ENCODE measurements at regions not wholly inside any gene's neighbourhood (a gene's known extent, or its start where the extent isn't known, plus 50 kb on each side); places are given as distances from the start of the nearest gene placed in this dataset.

DNA sequence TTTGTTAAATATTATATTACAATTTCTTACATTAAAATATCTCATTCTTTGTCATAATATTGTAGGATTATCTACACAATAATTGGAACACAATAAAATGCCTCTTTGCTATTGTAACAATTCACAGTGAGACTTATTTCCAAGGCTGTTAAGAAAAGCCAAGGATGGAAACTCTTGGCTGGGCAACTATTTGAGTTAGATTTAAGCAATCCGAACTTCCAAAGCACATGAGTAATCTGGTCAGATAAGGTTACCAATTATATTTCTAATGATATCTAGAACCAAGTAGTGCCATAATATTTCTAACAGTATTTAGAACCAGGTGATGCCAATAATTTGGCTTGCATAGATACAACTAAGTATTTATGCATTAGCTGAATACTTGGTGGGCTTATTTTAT lies 154.7 kb upstream of the KCNK2 start:
- Histone ChIP-seq H4K20me1 (ENCODE audit: insufficient read depth, low read length) (no peaks in the 10 kb centered on the region), H2AK9ac (replicated peaks; ENCODE audit: low read depth, low read length, poor library complexity) (no peak overlapping the region), H2AK5ac (ENCODE audit: low read depth, low read length) (no peak overlapping the region), H4K8ac (ENCODE audit: low read depth in 2 of 2, low read length in 2 of 2) (no peak overlapping the region), H2BK120ac (ENCODE audit: low read depth, low read length) (no peak overlapping the region), H3K9me1 (ENCODE audit: insufficient read depth, low read length) (no peaks in the 10 kb centered on the region), H3K23ac (ENCODE audit: low read depth, low read length) (no peak overlapping the region), H3K4me2 (ENCODE audit: low read depth, low read length) (no peak overlapping the region), H3K79me1 (ENCODE audit: low read depth in 1 of 2, low read length in 2 of 2) (no peaks in the 10 kb centered on the region), H3K18ac (ENCODE audit: low read depth, low read length) (no peak overlapping the region), H3K56ac (ENCODE audit: extremely low read depth, insufficient read depth, low read length) (no peak overlapping the region), H3K9me3 (ENCODE audit: control insufficient read depth, insufficient read depth, low read length) (no peaks in the 10 kb centered on the region), H2BK20ac (ENCODE audit: low read depth, low read length) (no peak overlapping the region), H2BK15ac (ENCODE audit: low read depth, low read length) (no peak overlapping the region), H3K4me3 (ENCODE audit: insufficient read depth, low read depth, low read length) (no peak overlapping the region), H3K36me3 (ENCODE audit: control insufficient read depth, insufficient read depth, low read length) (no peaks in the 10 kb centered on the region), H3K4me1 (ENCODE audit: control insufficient read depth, insufficient read depth, low read length) (peaks cover 4% of the 10 kb centered on the region), H3K14ac (replicated peaks; ENCODE audit: low read depth, low read length) (no peak overlapping the region), H2AFZ (replicated peaks; ENCODE audit: low read length, poor library complexity) (no peak overlapping the region), H3K27me3 (ENCODE audit: control insufficient read depth, insufficient read depth, low read length) (no peaks in the 10 kb centered on the region), H3K9ac (ENCODE audit: low read depth, low read length) (no peak overlapping the region), H3K27ac (ENCODE audit: insufficient read depth, low read length) (no peak overlapping the region), H2BK5ac (ENCODE audit: low read depth, low read length, poor library complexity, severe bottlenecking) (no peak overlapping the region), H4K91ac (ENCODE audit: insufficient read depth, low read depth, low read length) (no peak overlapping the region), H3K4ac (ENCODE audit: low read depth, low read length) (no peak overlapping the region), H4K5ac (ENCODE audit: low read depth, low read length) (no peak overlapping the region)
- ChIA-PET CTCF (no interaction called here), POLR2A (ENCODE audit: unreplicated experiment) (no interaction called here)
- in situ Hi-C loops (cut with MboI; ENCODE audit: low sequenced_read_pairs): no loop called here
- dilution Hi-C loops (cut with HindIII; ENCODE audit: low sequenced_read_pairs, unreplicated experiment): no loop called here
- no peak for ATAC-seq (ENCODE audit: low read depth)
- no TSS peak for BruUV-seq (replicated peaks)
- no CpG with 5 or more reads among the region's 1 CpG for WGBS, 2 experiments (ENCODE audit: extremely low coverage in 2 of 2, insufficient read length in 1 of 2)
- no peak for DNase-seq
- intact Hi-C loops (cut with micrococcal nuclease): no loop called here
- no peak for TF ChIP-seq MAFK (IDR thresholded peaks at IDR 0.05; ENCODE audit: low read depth, low read length)
- no peak for TF ChIP-seq CEBPB (IDR thresholded peaks at IDR 0.05; ENCODE audit: low read depth, low read length)
- no peak for TF ChIP-seq RCOR1 (IDR thresholded peaks at IDR 0.05; ENCODE audit: insufficient replicate concordance, low read length)
- TF ChIP-seq, protein P1, sequence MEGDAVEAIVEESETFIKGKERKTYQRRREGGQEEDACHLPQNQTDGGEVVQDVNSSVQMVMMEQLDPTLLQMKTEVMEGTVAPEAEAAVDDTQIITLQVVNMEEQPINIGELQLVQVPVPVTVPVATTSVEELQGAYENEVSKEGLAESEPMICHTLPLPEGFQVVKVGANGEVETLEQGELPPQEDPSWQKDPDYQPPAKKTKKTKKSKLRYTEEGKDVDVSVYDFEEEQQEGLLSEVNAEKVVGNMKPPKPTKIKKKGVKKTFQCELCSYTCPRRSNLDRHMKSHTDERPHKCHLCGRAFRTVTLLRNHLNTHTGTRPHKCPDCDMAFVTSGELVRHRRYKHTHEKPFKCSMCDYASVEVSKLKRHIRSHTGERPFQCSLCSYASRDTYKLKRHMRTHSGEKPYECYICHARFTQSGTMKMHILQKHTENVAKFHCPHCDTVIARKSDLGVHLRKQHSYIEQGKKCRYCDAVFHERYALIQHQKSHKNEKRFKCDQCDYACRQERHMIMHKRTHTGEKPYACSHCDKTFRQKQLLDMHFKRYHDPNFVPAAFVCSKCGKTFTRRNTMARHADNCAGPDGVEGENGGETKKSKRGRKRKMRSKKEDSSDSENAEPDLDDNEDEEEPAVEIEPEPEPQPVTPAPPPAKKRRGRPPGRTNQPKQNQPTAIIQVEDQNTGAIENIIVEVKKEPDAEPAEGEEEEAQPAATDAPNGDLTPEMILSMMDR (conservative IDR thresholded peaks at IDR 0.05; ENCODE audit: low read depth, low read length): no peak
- TF ChIP-seq FOS (IDR thresholded peaks at IDR 0.05; ENCODE audit: low read depth, low read length): no peak
- no peak for TF ChIP-seq RFX5 (IDR thresholded peaks at IDR 0.05; ENCODE audit: low read depth, low read length)
- no peak for TF ChIP-seq ELK1 (IDR thresholded peaks at IDR 0.05; ENCODE audit: borderline replicate concordance, low read depth, low read length)

Measured in IMR-90 (cell line).